NB4 (cell line): ENCODE measurements at regions not wholly inside any gene's neighbourhood (a gene's known extent, or its start where the extent isn't known, plus 50 kb on each side); places are given as distances from the start of the nearest gene placed in this dataset.

Experiments
- CTCF ChIP-seq: IDR thresholded peaks from one replicate; pipeline ENCODE4 v1.5.1; 2012; ENCODE audit warnings: low read depth, low read length
- MYC ChIP-seq: IDR thresholded peaks from 2 replicates; pipeline ENCODE4 v1.6.1; 2011; ENCODE audit warnings: low read depth, low read length
- POLR2A ChIP-seq: IDR thresholded peaks from 2 replicates; pipeline ENCODE4 v1.6.1; 2011; ENCODE audit warnings: mild to moderate bottlenecking; ENCODE audit not compliant: insufficient read length; ENCODE audit errors: extremely low read depth
- TF ChIP-seq, protein P1 (sequence below): IDR thresholded peaks from 2 replicates; pipeline ENCODE4 v1.6.1; 2011; ENCODE audit warnings: low read depth, low read length

GRCh38 chr3:96510334-96510733, 304.1 kb upstream of the EPHA6 start:
- TF ChIP-seq CTCF = no peak
- no peak for TF ChIP-seq POLR2A
- TF ChIP-seq, protein P1, sequence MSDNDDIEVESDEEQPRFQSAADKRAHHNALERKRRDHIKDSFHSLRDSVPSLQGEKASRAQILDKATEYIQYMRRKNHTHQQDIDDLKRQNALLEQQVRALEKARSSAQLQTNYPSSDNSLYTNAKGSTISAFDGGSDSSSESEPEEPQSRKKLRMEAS = no peak
- TF ChIP-seq MYC = no peak
